NOMO-1 treated with DMSO at 0.1 percent for 48 hours (cell line): ENCODE measurements at regions not wholly inside any gene's neighbourhood (a gene's known extent, or its start where the extent isn't known, plus 50 kb on each side); places are given as distances from the start of the nearest gene placed in this dataset.
A peak's percentile ranks its signal among the peaks of the same experiment; 100 is the strongest.

Source experiments
- DNase-seq: peaks from one replicate; lab custom pipeline; 2025; ENCODE audit not compliant: unreplicated experiment; lab: John Stamatoyannopoulos, UW

DNA sequence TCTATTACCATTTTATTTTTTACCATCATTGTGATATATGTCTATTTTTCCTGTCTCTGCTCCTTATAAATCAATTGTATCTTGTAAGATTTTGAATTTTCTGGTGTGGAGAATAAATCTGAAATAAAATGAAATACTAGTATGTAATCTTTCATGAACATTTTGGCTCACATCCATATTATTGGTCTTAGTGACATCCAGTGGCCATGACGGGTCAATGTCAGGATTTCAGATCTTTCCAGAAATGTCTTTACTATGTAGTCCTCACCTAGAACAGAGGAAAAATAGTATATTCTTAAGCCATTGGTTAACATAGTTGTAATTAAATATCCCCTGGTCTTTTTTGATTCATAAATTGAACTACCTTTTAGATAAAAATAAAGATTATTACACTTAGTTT, 109.8 kb upstream of the GPC6 start:
- peak; percentile 0 for DNase-seq

DNA sequence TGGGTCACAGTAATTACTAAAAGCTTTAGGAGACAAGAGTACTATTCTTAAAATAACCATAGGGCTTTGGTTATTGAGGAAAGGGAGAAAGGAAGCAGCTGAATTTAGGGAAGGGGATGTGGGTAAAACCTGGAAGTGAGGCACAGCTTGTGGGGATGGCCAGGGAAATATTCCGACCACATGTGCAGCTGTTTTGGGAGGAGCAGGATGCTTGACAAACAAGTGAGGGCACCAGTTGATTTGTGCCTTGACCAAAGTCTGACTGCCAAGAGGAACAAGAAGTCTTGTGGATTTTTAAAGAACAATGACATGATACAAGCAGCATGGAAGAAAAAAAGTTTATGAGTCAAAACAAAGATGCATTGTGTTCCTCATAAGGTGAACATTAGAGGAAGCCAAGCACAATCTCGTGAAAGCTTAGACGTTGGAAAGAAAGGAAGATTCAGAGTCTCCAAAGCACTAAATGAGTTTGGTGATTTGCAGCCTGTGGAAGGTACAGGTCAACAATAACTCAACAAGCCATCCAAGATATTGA, 108.5 kb upstream of the GPC6 start:
- DNase-seq = no peak

DNA sequence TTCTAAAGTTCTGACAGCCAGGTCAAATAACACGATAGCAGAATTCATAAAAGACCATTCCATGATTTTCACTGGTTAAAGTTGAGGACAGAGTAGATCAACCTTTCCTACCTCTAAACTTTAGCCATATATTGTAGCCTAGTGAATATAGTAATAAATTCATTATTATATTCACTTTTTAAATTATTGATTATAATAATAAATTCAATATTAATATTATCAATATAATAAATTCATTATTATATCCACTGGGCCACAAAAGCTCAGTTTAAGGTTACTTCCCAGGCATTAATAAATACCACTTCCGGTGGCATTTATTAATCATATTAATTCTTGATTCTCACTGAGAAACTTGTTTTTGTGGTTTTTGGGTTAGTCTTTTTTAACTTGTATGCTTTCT, 85.7 kb upstream of the GPC6 start:
- DNase-seq = no peak

DNA sequence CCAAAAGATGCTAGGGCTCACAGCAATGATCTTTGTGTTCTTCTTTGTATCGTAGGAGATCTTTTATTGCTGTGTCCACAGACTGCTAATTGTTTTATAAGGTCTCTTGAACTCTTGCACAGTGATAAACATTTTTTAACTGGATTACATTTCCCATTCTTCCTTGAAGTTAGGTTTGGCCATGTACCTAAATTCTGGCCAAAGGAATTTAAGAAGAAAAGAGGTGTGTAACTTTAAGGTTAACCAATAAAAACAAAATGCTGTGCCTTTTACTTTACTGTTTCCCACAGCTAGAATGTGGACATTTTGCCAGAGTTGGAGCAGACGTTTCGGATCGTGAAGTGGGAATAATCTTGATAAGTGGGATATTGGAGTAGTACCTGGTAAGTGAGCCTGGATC, 82.6 kb upstream of the GPC6 start:
- no peak for DNase-seq

DNA sequence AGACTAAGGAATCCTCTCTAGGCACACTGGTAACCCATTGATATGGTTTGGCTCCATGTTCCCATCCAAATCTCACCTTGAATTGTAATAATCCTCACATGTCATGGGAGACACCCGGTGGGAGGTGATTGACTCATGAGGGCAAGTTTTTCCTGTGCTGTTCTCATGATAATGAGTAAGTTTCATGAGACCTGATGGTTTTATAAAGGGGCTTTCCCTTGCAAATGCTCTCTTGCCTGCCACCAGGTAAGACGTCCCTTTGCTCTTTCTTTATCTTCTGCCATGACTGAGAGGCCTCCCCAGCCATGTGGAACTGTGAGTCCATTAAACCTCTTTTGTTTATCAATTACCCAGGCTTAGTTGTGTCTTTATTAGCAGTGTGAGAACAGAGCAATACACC, 81.4 kb upstream of the GPC6 start:
- no peak for DNase-seq

DNA sequence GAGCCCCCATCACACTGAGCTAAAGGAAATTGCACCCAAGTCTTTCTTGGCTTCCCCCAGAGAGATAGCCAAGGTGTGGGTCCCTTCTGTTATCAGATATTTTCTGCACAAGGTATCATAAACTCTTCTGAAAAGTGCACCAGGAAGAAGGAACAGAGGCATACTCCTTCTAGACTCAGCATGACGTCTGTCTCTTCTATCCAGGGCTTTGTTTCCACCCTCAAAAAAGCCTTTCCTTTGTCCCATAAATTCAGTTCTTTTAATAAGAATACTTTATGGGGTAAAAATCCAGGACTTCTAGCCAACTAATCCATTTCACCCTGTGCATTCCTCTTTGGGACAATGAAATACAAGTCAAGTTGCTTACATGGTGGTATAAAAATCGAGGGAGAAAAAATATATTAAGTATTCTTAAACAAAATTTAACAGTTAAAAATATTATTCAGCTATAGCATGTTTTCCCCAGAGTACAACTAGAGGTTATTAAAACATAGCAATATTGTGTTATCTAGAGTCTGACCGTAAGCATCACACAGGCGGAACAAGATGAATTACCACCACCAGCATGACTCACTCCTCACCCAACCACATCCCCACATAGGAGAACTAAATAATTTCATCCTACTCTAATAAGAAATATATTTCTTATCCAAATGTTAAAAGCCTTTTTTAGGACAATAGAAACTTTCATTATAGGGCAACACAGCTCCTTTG, 79.9 kb upstream of the GPC6 start:
- peak; percentile 73 for DNase-seq

DNA sequence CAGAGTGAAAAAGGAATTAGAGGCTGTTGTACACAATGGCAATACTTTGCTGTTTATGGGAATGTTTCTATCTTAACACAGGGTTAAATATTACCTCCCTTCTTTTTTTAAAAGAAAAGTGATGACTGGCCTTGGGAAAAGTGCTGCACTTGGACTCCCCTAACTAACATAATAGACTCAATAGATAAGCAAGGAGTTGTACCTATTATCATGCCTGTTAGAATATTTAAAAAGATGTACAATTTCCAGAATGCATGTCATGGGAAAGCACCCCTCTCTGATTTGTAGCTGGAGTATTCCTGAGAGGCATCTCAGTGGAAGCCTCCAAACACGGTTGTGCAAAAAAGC, 79.3 kb upstream of the GPC6 start:
- DNase-seq = no peak

DNA sequence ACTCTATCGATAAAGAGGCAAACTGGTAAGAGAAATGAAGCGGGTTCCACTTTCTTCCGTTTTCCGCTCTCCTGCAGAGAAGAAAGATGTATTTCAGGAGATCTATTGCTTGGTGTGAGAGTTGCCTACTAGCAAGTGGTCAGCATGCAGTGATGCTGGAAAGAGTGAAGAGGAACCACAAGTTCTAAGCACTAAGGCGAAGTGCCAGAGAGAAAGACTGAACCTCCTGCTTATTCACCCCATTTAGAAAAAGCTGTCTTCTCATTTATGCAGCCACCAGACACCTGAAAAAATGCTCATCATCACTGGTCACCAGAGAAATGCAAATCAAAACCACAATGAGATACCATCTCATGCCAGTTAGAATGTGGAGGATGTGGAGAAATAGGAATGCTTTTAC, 78.7 kb upstream of the GPC6 start:
- DNase-seq = no peak

DNA sequence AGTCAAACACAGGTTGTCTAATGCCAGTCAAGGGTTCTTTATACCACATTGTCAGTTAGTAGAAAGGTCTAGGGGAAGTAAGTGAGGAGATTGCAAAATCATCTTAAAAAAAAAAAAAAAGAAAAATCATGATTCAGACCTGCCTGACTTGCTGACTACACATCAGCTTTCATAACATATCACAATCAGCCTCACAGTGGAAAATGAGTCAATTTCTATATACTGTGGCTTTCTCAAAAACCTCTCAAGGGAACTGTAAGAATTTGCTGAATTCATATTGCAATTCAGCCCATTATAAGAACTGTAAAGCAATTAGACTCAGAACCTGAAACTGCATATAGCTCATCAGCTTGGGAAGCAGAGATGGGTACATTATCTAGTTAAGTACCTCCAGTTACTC, 75.3 kb upstream of the GPC6 start:
- peak; percentile 93 for DNase-seq

DNA sequence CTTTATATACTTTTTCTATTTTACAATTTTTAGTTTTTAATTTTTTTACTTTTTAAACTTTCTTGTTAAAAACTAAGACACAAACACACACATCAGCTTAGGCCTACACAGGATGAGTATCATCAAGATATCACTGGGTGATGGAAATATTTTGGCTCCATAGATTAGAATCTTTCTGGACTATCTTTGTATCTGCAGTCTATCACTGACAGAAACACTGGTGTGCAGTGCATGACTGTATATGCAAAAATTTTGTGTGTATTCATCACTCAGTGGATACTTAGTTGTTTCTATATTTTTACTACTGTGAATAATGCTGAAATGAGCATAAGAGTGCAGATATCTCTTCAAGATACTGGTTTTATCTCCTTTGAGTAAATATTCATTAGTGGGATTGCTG, 68.0 kb upstream of the GPC6 start:
- no peak for DNase-seq

DNA sequence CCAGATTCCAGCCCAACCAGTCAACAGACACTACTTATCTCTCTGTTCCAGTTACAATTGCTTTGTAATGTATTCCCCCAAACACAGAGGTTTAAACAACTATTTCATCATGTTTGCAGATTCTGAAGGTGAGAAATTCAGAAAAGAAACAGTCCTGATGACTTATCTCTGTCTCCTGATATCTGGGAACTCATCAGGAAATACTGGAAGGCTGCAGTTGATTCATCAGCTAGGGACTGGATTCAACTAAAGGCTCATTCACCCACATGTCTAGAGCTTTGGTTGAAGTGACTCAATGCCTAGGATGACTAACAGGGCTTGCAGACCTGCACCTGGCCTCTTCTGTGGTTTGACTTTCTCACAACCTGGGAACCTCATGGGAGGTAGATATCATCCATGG, 56.6 kb upstream of the GPC6 start:
- DNase-seq = no peak

DNA sequence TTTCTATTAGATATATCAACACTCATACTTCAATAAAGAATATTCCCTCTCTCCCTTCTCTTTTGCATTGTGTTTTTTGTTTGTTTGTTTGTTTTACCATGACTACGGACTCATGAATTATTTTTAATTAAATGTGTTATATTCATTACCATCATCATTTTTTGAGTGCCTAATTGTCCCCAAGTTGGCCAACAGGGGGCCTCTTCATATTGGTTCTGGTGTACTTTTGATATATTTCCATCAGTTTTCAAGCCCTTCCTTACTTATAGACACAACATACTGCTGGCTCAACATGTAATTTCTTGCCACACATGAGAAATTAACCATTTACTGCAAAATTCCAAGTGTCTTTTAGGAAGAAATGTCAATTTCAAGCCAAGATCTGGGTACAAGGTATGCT, 54.5 kb upstream of the GPC6 start:
- DNase-seq = no peak

DNA sequence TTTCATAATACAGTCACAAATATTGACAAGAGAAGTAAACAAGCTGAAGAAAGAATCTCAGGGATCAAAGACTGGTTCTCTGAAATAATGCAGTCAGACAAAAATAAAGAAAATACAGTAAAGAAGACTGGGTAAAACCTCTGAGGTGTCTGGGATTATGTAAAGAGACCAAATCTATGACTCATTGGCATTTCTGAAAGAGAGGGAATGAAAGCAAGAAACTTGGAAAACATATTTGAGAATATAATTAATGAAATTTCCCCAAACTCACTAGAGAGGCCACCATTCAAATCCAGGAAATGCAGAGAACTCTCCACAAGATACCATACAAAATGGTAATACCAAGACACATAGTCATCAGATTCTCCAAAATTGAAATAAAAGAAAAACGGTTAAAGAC, 53.0 kb upstream of the GPC6 start:
- DNase-seq = no peak

DNA sequence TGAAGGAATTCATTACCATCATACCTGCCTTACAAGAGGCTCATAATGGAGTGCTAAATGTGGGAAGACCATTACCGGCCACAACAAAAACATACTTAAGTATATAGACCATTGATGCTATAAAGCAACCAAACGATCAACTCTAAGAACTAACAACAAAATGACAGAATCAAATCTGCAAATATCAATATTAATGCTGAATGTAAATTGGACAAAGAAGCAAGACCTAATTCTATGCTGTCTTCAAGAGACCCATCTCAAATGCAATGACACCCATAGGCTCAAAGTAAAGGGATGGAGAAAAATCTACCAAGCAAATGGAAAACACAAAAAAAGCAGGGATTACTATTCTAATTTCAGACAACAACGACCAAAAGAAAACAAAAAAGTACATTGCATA, 52.3 kb upstream of the GPC6 start:
- no peak for DNase-seq
